ENCODE measurements at regions not wholly inside any gene's neighbourhood (a gene's known extent, or its start where the extent isn't known, plus 50 kb on each side); places are given as distances from the start of the nearest gene placed in this dataset.
"Not testable (repeated sequence)": the region's sequence is repeated elsewhere in the genome, so short reads cannot be mapped to it uniquely, and the experiment has no call there.

GRCh38 chr3:153952091-153952490, 169.1 kb upstream of the ARHGEF26 start:
- no peak for DNase-seq

- DNase-seq, result no peak
Observed at GRCh38 chr3:153956613-153957012, 164.6 kb upstream of the ARHGEF26 start.

GRCh38 chr3:153957421-153957820, 163.8 kb upstream of the ARHGEF26 start:
- no peak for DNase-seq

- no peak for DNase-seq
Observed at GRCh38 chr3:153958635-153959595, 162.3 kb upstream of the ARHGEF26 start.

- no peak for DNase-seq
Observed at GRCh38 chr3:153960458-153961074, 160.6 kb upstream of the ARHGEF26 start.

- no peak for DNase-seq
Observed at GRCh38 chr3:153961494-153961893, 159.7 kb upstream of the ARHGEF26 start.

- DNase-seq, result no peak
Observed at GRCh38 chr3:153963012-153963411, 158.2 kb upstream of the ARHGEF26 start.

- no peak for DNase-seq
Observed at GRCh38 chr3:153967260-153967659, 153.9 kb upstream of the ARHGEF26 start.

- no peak for DNase-seq
Observed at GRCh38 chr3:153970047-153970446, 151.1 kb upstream of the ARHGEF26 start.

- no peak for DNase-seq
Observed at GRCh38 chr3:153970741-153971347, 150.3 kb upstream of the ARHGEF26 start.

- DNase-seq, result no peak
Observed at GRCh38 chr3:153972862-153973261, 148.3 kb upstream of the ARHGEF26 start.

GRCh38 chr3:153973722-153974265, 147.4 kb upstream of the ARHGEF26 start:
- DNase-seq, result no peak

GRCh38 chr3:153974614-153975013, 146.6 kb upstream of the ARHGEF26 start:
- no peak for DNase-seq

- no peak for DNase-seq
Observed at GRCh38 chr3:153976891-153977554, 144.2 kb upstream of the ARHGEF26 start.

GRCh38 chr3:153978006-153978405, 143.2 kb upstream of the ARHGEF26 start:
- DNase-seq, result no peak

GRCh38 chr3:153979418-153980251, 141.6 kb upstream of the ARHGEF26 start:
- DNase-seq, result no peak

- no peak for DNase-seq
Observed at GRCh38 chr3:153980252-153980590, 141.0 kb upstream of the ARHGEF26 start.

- DNase-seq, result not testable (repeated sequence)
Observed at GRCh38 chr3:153997364-153997763, 123.8 kb upstream of the ARHGEF26 start.

GRCh38 chr3:154003649-154004048, 117.5 kb upstream of the ARHGEF26 start:
- DNase-seq, result no peak

GRCh38 chr3:154011036-154011435, 110.2 kb upstream of the ARHGEF26 start:
- no peak for DNase-seq

- no peak for DNase-seq
Observed at GRCh38 chr3:154013736-154014135, 107.5 kb upstream of the ARHGEF26 start.

GRCh38 chr3:154015307-154015706, 105.9 kb upstream of the ARHGEF26 start:
- DNase-seq, result no peak

Data from inflammatory macrophage treated with lipopolysaccharide for 4 hours (primary cell).